Colonic mucosa (tissue), 4 donors: ENCODE measurements at regions not wholly inside any gene's neighbourhood (a gene's known extent, or its start where the extent isn't known, plus 50 kb on each side); places are given as distances from the start of the nearest gene placed in this dataset.
A peak's percentile ranks its signal among the peaks of the same experiment; 100 is the strongest.

Experiments
- DNase-seq: peaks from one replicate; pipeline ENCODE4 v3.0.0-alpha.2; 2020
- H3K27ac ChIP-seq: fragments of 200-600 bp; one replicate; pipeline ENCODE4 v1.8.0; 2021
- H3K27me3 ChIP-seq: fragments of 200-600 bp; one replicate; pipeline ENCODE4 v1.8.0; 2021
- H3K36me3 ChIP-seq: fragments of 200-600 bp; one replicate; pipeline ENCODE4 v1.8.0; 2021
- H3K4me1 ChIP-seq: fragments of 200-600 bp; one replicate; pipeline ENCODE4 v1.8.0; 2021; ENCODE audit warnings: mild to moderate bottlenecking
- H3K4me3 ChIP-seq: fragments of 200-600 bp; one replicate; pipeline ENCODE4 v1.8.0; 2021
- H3K9ac ChIP-seq, 2 donors: one replicate each; pipeline ENCODE4 v1.7.0; 2013; ENCODE audit warnings: control low read depth in 2 of 2, low read depth in 2 of 2, low read length in 2 of 2
- H3K9me3 ChIP-seq: fragments of 200-600 bp; one replicate; pipeline ENCODE4 v1.8.0; 2021
- intact Hi-C: fragments of 100-400 bp; cut with DNase I; formaldehyde crosslinking; loops from one replicate; pipeline ENCODE4 v1.14.1; 2022
- TF ChIP-seq, protein P1 (sequence below): fragments of 200-600 bp; IDR thresholded peaks from one replicate; pipeline ENCODE4 v1.8.0; 2022; ENCODE audit warnings: antibody characterized with exemption, mild to moderate bottlenecking
- donor health status: healthy.
- donor health status: DM: no; HTN: no; CAD: no.
- donor health status: DM: no; HTN: no; CAD: no.

DNA sequence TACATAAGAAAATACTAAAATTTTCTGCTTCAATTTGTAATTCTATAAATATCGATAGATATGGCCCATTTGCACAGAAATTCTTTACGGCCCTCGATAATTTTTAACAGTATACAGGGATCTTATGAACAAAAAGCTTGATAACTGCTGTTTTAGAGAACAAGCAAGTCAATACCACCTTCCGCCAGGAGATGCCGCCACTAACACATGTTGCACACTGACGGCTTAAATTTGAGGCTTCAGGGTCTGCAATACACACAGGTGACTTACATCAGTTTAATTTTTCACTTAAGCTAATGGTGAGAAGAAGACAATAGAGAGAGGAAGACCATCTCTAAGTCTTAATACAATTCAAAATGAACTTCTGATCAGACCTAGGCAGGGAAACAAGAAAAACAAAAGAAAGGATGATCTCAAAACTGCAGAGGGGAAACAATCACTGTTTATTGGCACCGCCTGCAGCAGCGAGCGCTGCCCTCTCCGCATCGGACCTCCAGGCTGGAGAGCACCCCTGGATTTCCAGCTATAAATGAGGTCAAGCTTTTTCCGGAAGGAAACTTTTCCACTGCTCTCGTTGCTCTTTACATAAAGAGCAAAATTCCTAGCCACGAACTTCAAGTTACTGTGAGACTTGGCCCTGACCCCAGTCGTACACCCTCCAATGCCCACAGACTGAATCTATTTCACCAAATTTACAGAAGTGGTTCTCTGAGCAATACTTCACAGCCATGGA, 53.9 kb downstream of the OTOR start:
- no peaks in the 10 kb centered on the region for H3K36me3 ChIP-seq
- no peaks in the 10 kb centered on the region for H3K4me1 ChIP-seq
- peaks cover 5% of the 10 kb centered on the region for H3K27me3 ChIP-seq
- no peak overlapping the region for H3K9ac ChIP-seq
- TF ChIP-seq, protein P1, sequence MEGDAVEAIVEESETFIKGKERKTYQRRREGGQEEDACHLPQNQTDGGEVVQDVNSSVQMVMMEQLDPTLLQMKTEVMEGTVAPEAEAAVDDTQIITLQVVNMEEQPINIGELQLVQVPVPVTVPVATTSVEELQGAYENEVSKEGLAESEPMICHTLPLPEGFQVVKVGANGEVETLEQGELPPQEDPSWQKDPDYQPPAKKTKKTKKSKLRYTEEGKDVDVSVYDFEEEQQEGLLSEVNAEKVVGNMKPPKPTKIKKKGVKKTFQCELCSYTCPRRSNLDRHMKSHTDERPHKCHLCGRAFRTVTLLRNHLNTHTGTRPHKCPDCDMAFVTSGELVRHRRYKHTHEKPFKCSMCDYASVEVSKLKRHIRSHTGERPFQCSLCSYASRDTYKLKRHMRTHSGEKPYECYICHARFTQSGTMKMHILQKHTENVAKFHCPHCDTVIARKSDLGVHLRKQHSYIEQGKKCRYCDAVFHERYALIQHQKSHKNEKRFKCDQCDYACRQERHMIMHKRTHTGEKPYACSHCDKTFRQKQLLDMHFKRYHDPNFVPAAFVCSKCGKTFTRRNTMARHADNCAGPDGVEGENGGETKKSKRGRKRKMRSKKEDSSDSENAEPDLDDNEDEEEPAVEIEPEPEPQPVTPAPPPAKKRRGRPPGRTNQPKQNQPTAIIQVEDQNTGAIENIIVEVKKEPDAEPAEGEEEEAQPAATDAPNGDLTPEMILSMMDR, result peak; percentile 86
- H3K9me3 ChIP-seq, result no peaks in the 10 kb centered on the region
- intact Hi-C loops, result no loop called here
- H3K4me3 ChIP-seq, result no peak overlapping the region
- peak; percentile 59 for DNase-seq
- no peak overlapping the region for H3K27ac ChIP-seq

DNA sequence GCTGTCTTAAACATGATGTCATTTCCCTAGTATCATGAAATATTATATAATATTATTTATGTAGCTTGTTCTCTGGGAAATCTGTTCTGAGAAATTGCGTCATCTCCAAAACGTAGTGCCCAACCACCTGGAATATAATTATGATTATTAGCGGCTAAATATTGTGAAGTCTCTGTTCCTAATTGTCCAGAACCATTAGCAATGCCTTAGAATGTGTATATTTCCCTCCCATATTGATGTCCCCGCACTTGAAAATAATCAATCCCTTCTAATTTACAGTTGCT, 54.4 kb downstream of the OTOR start:
- intact Hi-C loops, result no loop called here
- Histone ChIP-seq H3K9ac (no peak overlapping the region), H3K4me3 (no peak overlapping the region), H3K27ac (no peak overlapping the region), H3K36me3 (no peaks in the 10 kb centered on the region), H3K4me1 (no peaks in the 10 kb centered on the region), H3K27me3 (peaks cover 5% of the 10 kb centered on the region), H3K9me3 (no peaks in the 10 kb centered on the region)
- no peak for DNase-seq
- TF ChIP-seq, protein P1, result no peak

DNA sequence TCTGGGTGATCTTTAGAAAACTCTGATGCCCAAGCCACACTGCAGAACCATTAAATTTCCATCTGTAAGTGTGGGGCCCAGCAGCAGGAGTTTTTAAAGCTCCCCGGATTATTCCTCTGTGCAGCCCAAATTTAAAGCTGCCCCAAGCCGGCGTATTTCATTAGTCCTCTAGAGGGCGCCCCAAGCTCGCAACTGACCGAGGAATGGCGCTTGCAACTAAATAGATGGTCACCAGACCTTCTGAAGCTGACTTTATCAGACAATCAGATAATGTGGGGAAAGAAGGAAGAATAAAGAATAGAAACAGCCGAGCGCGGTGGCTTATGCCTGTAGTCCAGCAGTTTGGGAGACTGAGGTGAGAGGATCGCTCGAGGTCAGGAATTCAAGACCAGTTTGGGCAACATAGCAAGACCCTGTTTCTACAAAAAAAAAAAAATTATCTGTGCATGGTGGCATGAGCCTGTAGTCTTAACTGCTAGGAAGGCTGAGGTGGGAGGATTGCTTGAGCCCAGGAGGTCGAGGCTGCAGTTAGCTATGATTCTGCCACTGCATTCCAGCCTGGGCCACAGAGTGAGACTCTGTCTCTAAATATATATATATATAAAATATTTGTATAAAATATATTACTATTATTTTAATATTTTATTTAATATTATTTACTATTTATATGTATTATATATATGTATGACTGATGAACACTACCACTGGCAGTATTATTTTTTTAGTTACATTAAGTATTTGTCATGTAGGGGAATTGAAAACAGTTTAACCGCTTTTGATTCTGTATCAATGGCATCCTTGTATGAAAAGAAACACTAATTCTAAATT, 56.0 kb downstream of the OTOR start:
- peaks cover 5% of the 10 kb centered on the region for H3K27me3 ChIP-seq
- intact Hi-C loops, result loop anchor here (2.0 kb wide), 1 partner anchor 627 kb away; no protein-coding TSS in a partner anchor
- TF ChIP-seq, protein P1, result peak; percentile 73

DNA sequence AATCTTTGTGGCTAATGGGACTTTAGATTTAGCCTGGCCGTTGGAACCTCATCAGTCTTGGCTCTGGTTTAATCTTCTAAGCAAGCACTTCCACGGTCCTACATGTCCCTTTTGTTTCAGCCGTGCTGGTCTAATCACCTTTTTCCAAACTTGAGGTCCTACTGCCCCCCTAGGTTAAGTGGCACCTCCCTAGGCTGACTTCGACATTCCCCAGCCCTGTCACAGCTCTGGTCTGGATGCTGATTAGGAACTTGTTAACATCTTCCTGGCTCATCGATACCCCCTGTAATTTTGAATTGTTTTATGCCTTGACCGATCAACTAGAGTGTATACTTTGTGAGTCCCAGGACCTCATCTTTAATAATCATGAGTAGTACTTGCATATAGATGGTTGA, 56.6 kb downstream of the OTOR start:
- Histone ChIP-seq H3K27me3 (peaks cover 5% of the 10 kb centered on the region), H3K27ac (no peak overlapping the region), H3K4me3 (no peak overlapping the region), H3K4me1 (no peaks in the 10 kb centered on the region), H3K9ac (no peak overlapping the region), H3K9me3 (no peaks in the 10 kb centered on the region), H3K36me3 (no peaks in the 10 kb centered on the region)
- intact Hi-C loops, result loop anchor here (2.0 kb wide), 1 partner anchor 626 kb away; no protein-coding TSS in a partner anchor
- TF ChIP-seq, protein P1, result no peak
- DNase-seq, result no peak

More for the DNA sequence above, 56.0 kb downstream of the OTOR start:
- no peaks in the 10 kb centered on the region for H3K4me1 ChIP-seq
- no peaks in the 10 kb centered on the region for H3K36me3 ChIP-seq
- no peak overlapping the region for H3K4me3 ChIP-seq
- no peak overlapping the region for H3K9ac ChIP-seq
- no peak overlapping the region for H3K27ac ChIP-seq
- peak; percentile 39 for DNase-seq
- no peaks in the 10 kb centered on the region for H3K9me3 ChIP-seq

DNA sequence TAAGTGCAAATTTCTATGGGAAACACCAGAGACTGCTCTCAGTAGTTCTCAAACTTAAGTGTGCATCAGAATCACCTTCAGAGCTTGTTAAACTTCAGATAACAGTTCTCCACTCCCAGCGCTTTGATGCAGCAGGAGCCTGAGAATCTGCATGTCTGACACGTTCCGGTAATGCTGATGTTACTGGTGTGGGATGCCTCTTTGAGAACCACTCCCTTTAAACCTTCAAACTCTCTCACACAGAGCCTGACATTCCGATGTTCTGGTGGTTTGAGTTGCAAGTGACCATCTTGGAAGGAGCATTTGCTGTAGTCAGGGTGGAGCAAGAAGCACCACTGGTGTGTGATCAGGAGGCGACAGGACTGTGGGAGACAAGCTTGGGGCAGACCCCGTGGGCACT, 57.9 kb downstream of the OTOR start:
- Histone ChIP-seq H3K36me3 (no peaks in the 10 kb centered on the region), H3K27me3 (peaks cover 5% of the 10 kb centered on the region), H3K9ac (no peak overlapping the region), H3K27ac (no peak overlapping the region), H3K4me1 (no peaks in the 10 kb centered on the region), H3K9me3 (no peaks in the 10 kb centered on the region), H3K4me3 (no peak overlapping the region)
- no peak for DNase-seq
- intact Hi-C loops, result no loop called here
- TF ChIP-seq, protein P1, result no peak
